ENCODE measurements at regions not wholly inside any gene's neighbourhood (a gene's known extent, or its start where the extent isn't known, plus 50 kb on each side); places are given as distances from the start of the nearest gene placed in this dataset.

GRCh38 chr14:101709962-101710931 is 51.3 kb upstream of the PPP2R5C start:
- Histone ChIP-seq H3K4me3 (ENCODE audit: low read depth in 2 of 2, low read length in 2 of 2) (no peak overlapping the region), H3K27me3 (ENCODE audit: control insufficient read depth, insufficient read depth, low read length) (no peaks in the 10 kb centered on the region), H3K4me1 (ENCODE audit: control insufficient read depth, insufficient read depth, low read length) (no peaks in the 10 kb centered on the region), H3K36me3 (ENCODE audit: control insufficient read depth, insufficient read depth, low read length) (no peaks in the 10 kb centered on the region), H3K27ac (ENCODE audit: low read length) (no peak overlapping the region), H3K9me3 (ENCODE audit: control insufficient read depth, insufficient read depth, low read depth, low read length) (no peaks in the 10 kb centered on the region)
- DNase-seq (ENCODE audit: low read depth, low spot score) (no peak), ATAC-seq (no peak)
- TF ChIP-seq POLR2AphosphoS5 (IDR thresholded peaks at IDR 0.05; ENCODE audit: low read depth, low read length) (no peak), REST (IDR thresholded peaks at IDR 0.05; ENCODE audit: insufficient read depth in 1 of 2, low read depth in 2 of 2, low read length in 1 of 2) (no peak), SIN3A (IDR thresholded peaks at IDR 0.05; ENCODE audit: borderline replicate concordance, insufficient read depth, low read depth, low read length) (no peak), CTCF (IDR thresholded peaks at IDR 0.05) (no peak), TCF7L2 (IDR thresholded peaks at IDR 0.05; ENCODE audit: low read depth, low read length) (no peak)
- intact Hi-C loops (cut with micrococcal nuclease; ENCODE audit: unreplicated experiment): loop anchor here (10.0 kb wide), 1 partner anchor 235 kb away; no protein-coding TSS in a partner anchor
- POLR2A ChIA-PET: no interaction called here
- in situ Hi-C loops (cut with HindIII; ENCODE audit: low pct_unique_long_range_greater_than_20kb, low sequenced_read_pairs): no loop called here
- CTCF ChIA-PET: no interaction called here
- no TSS peak for BruUV-seq (replicated peaks)

- in situ Hi-C loops (cut with HindIII; ENCODE audit: low pct_unique_long_range_greater_than_20kb, low sequenced_read_pairs): no loop called here
- Histone ChIP-seq H3K27ac (ENCODE audit: low read length) (no peak overlapping the region), H3K4me1 (ENCODE audit: control insufficient read depth, insufficient read depth, low read length) (no peaks in the 10 kb centered on the region), H3K4me3 (ENCODE audit: low read depth in 2 of 2, low read length in 2 of 2) (no peak overlapping the region), H3K27me3 (ENCODE audit: control insufficient read depth, insufficient read depth, low read length) (no peaks in the 10 kb centered on the region), H3K36me3 (ENCODE audit: control insufficient read depth, insufficient read depth, low read length) (no peaks in the 10 kb centered on the region), H3K9me3 (ENCODE audit: control insufficient read depth, insufficient read depth, low read depth, low read length) (no peaks in the 10 kb centered on the region)
- CTCF ChIA-PET: interaction anchor here (0.6 kb wide), 1 partner anchor 201 kb away, joined by 5 read pairs; no protein-coding TSS in a partner anchor
- intact Hi-C loops (cut with micrococcal nuclease; ENCODE audit: unreplicated experiment): no loop called here
- DNase-seq (ENCODE audit: low read depth, low spot score) (no peak), ATAC-seq (no peak; the same call in 1 of the 2 replicates)
- TF ChIP-seq CTCF (IDR thresholded peaks at IDR 0.05) (no peak), SIN3A (IDR thresholded peaks at IDR 0.05; ENCODE audit: borderline replicate concordance, insufficient read depth, low read depth, low read length) (no peak), POLR2AphosphoS5 (IDR thresholded peaks at IDR 0.05; ENCODE audit: low read depth, low read length) (no peak), TCF7L2 (IDR thresholded peaks at IDR 0.05; ENCODE audit: low read depth, low read length) (no peak), REST (IDR thresholded peaks at IDR 0.05; ENCODE audit: insufficient read depth in 1 of 2, low read depth in 2 of 2, low read length in 1 of 2) (no peak)
- no TSS peak for BruUV-seq (replicated peaks)
- POLR2A ChIA-PET: no interaction called here
These were observed 50.3 kb upstream of the PPP2R5C start for GRCh38 chr14:101711041-101711856.
